ENCODE measurements at regions not wholly inside any gene's neighbourhood (a gene's known extent, or its start where the extent isn't known, plus 50 kb on each side); places are given as distances from the start of the nearest gene placed in this dataset.

DNA sequence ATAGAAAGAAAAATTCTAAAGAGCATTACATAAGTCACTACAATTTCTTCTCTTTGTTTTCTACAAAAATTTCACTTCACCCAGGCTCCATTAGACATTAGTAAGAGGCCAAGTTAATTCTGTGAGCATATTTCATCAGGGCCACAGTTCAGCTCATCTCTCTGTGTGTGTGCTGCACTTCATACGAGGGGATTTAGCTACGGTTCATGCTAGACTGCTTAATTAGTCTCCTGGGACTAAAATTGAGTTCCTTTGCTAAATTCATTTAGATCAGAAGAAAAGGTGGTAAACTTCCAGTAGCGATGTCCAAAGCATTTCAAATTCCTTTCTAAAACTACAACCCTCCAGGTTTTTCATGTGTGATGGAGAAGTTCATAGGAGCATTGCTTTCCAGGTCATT is 83.1 kb upstream of the SETMAR start:
- no peak overlapping the region for H3K4me3 ChIP-seq (ENCODE audit: severe bottlenecking)
- no peaks in the 10 kb centered on the region for H3K4me1 ChIP-seq (ENCODE audit: insufficient read depth, poor library complexity, severe bottlenecking)
- DNase-seq (ENCODE audit: low spot score): no peak
- no peak for ATAC-seq (ENCODE audit: low read depth)
- H3K27me3 ChIP-seq (ENCODE audit: insufficient read depth, poor library complexity, severe bottlenecking): no peaks in the 10 kb centered on the region
- H3K27ac ChIP-seq (ENCODE audit: poor library complexity, severe bottlenecking): no peak overlapping the region
- no peaks in the 10 kb centered on the region for H3K36me3 ChIP-seq (ENCODE audit: low read depth)
- H3K9me3 ChIP-seq (ENCODE audit: severe bottlenecking): no peaks in the 10 kb centered on the region
- TF ChIP-seq, protein P1, sequence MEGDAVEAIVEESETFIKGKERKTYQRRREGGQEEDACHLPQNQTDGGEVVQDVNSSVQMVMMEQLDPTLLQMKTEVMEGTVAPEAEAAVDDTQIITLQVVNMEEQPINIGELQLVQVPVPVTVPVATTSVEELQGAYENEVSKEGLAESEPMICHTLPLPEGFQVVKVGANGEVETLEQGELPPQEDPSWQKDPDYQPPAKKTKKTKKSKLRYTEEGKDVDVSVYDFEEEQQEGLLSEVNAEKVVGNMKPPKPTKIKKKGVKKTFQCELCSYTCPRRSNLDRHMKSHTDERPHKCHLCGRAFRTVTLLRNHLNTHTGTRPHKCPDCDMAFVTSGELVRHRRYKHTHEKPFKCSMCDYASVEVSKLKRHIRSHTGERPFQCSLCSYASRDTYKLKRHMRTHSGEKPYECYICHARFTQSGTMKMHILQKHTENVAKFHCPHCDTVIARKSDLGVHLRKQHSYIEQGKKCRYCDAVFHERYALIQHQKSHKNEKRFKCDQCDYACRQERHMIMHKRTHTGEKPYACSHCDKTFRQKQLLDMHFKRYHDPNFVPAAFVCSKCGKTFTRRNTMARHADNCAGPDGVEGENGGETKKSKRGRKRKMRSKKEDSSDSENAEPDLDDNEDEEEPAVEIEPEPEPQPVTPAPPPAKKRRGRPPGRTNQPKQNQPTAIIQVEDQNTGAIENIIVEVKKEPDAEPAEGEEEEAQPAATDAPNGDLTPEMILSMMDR (IDR thresholded peaks at IDR 0.05; ENCODE audit: poor library complexity, severe bottlenecking): no peak

DNA sequence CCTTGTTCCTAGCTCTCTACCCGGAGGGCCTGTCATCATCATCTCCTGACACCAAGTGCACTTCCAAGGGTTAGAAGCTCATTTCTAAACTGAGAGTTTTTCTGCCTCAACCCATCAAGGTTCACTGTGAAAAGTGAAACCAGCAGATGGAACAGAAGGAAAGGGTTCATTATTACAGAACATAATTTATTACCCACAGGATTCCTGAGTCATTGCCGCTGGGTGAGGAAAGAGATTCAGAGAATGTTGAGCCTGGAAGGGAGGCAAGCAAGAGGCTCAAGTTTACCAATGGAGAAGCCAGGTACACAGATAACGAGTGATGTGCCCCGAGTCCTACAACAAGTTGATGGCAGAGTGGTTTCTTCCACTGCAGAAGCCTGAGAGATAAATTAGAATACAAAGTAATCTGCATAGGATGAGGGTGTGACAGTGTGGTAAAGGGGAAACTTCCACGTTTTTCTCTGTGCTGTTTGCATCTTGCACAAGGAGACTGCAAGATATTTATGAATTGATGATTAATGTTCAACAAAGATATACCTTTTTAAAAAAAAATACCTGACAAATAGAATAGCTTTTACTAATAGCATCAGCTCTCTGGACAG is 80.5 kb upstream of the SETMAR start:
- Histone ChIP-seq H3K4me3 (ENCODE audit: severe bottlenecking) (no peak overlapping the region), H3K4me1 (ENCODE audit: insufficient read depth, poor library complexity, severe bottlenecking) (no peaks in the 10 kb centered on the region), H3K9me3 (ENCODE audit: severe bottlenecking) (no peaks in the 10 kb centered on the region), H3K27me3 (ENCODE audit: insufficient read depth, poor library complexity, severe bottlenecking) (no peaks in the 10 kb centered on the region), H3K36me3 (ENCODE audit: low read depth) (no peaks in the 10 kb centered on the region), H3K27ac (ENCODE audit: poor library complexity, severe bottlenecking) (no peak overlapping the region)
- TF ChIP-seq, protein P1 (IDR thresholded peaks at IDR 0.05; ENCODE audit: poor library complexity, severe bottlenecking): no peak
- ATAC-seq (ENCODE audit: low read depth): peak; percentile 23; the same call in 1 of the 3 replicates
- DNase-seq (ENCODE audit: low spot score): no peak

DNA sequence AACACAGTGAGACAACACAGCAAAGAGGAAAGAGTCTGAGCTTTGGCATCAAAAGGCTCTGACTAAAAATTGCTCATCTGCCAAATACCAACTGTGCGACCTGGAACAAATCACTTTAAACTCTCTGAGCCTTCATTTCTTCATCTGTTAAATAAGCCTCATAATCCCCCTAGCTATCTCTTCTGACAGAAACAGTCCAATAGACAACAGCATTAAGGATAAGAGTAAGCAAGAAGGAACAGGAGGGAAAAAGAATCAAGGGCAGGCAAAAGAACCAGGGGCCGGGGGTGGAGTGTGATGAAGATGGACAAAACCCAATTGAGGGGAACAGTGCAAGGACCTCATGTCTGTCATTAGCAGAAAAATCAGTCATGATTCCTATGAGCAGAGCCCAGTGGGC is 79.4 kb upstream of the SETMAR start:
- H3K27me3 ChIP-seq (ENCODE audit: insufficient read depth, poor library complexity, severe bottlenecking): no peaks in the 10 kb centered on the region
- H3K27ac ChIP-seq (ENCODE audit: poor library complexity, severe bottlenecking): no peak overlapping the region
- ATAC-seq (ENCODE audit: low read depth) (no peak), DNase-seq (ENCODE audit: low spot score) (no peak)
- H3K9me3 ChIP-seq (ENCODE audit: severe bottlenecking): no peaks in the 10 kb centered on the region
- no peak overlapping the region for H3K4me3 ChIP-seq (ENCODE audit: severe bottlenecking)
- H3K4me1 ChIP-seq (ENCODE audit: insufficient read depth, poor library complexity, severe bottlenecking): no peaks in the 10 kb centered on the region
- no peaks in the 10 kb centered on the region for H3K36me3 ChIP-seq (ENCODE audit: low read depth)
- TF ChIP-seq, protein P1 (IDR thresholded peaks at IDR 0.05; ENCODE audit: poor library complexity, severe bottlenecking): no peak

DNA sequence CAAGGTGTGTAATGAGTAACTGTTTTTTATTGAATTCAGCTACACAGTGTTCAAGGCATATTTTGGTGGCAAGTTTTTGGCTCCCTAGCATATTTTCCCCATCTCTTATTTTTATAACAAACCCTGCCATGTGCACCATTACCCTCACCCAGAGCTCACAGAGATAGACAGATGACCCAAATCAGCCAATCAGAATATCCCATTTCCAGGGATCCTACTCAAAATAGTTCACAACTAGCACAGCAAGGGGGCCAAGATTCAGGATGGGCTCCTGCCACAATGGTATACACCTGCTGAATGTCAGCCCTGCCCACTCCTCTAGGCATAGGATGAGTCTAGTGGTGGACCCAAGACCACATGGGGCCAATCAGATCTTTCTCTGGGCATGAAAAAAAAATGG is 78.8 kb upstream of the SETMAR start:
- H3K4me3 ChIP-seq (ENCODE audit: severe bottlenecking): no peak overlapping the region
- no peaks in the 10 kb centered on the region for H3K36me3 ChIP-seq (ENCODE audit: low read depth)
- TF ChIP-seq, protein P1 (IDR thresholded peaks at IDR 0.05; ENCODE audit: poor library complexity, severe bottlenecking): no peak
- H3K4me1 ChIP-seq (ENCODE audit: insufficient read depth, poor library complexity, severe bottlenecking): no peaks in the 10 kb centered on the region
- ATAC-seq (ENCODE audit: low read depth) (no peak), DNase-seq (ENCODE audit: low spot score) (no peak)
- no peaks in the 10 kb centered on the region for H3K27me3 ChIP-seq (ENCODE audit: insufficient read depth, poor library complexity, severe bottlenecking)
- H3K27ac ChIP-seq (ENCODE audit: poor library complexity, severe bottlenecking): no peak overlapping the region
- H3K9me3 ChIP-seq (ENCODE audit: severe bottlenecking): no peaks in the 10 kb centered on the region

DNA sequence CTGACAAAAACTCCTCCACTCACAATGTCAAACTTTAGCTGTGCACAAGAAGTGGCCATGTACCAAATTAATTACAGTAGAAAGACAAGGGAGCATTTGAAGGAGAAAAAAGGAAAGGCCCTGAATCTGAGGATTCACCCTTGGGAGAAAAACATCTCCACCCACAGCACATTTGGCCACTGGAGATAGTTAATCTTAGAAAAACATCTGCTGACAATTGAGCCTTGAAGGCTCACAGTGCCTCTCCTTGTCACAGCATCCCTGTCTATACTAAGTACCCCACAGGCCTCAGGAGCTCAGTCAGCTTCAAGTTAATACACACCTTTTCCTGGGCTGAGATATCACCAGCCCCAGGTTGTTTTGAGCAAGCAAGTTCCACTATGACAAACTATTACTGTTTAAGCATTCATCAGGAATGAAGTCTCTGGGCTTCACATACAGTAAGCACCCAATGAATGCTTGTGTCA is 78.1 kb upstream of the SETMAR start:
- H3K4me1 ChIP-seq (ENCODE audit: insufficient read depth, poor library complexity, severe bottlenecking): no peaks in the 10 kb centered on the region
- no peak overlapping the region for H3K27ac ChIP-seq (ENCODE audit: poor library complexity, severe bottlenecking)
- H3K36me3 ChIP-seq (ENCODE audit: low read depth): no peaks in the 10 kb centered on the region
- no peak overlapping the region for H3K4me3 ChIP-seq (ENCODE audit: severe bottlenecking)
- ATAC-seq (ENCODE audit: low read depth) (no peak), DNase-seq (ENCODE audit: low spot score) (no peak)
- no peaks in the 10 kb centered on the region for H3K27me3 ChIP-seq (ENCODE audit: insufficient read depth, poor library complexity, severe bottlenecking)
- H3K9me3 ChIP-seq (ENCODE audit: severe bottlenecking): no peaks in the 10 kb centered on the region
- TF ChIP-seq, protein P1 (IDR thresholded peaks at IDR 0.05; ENCODE audit: poor library complexity, severe bottlenecking): no peak

Measured in RWPE2 (cell line).